SU-DHL-6 (cell line): ENCODE measurements at regions not wholly inside any gene's neighbourhood (a gene's known extent, or its start where the extent isn't known, plus 50 kb on each side); places are given as distances from the start of the nearest gene placed in this dataset.

Source experiments
- CTCF ChIP-seq: fragments of 200-600 bp; sonication (generic); IDR thresholded peaks from one replicate; pipeline ENCODE4 v1.5.1; 2017; ENCODE audit warnings: antibody characterized with exemption, mild to moderate bottlenecking, low read length, moderate library complexity; ENCODE audit not compliant: insufficient read depth, poor library complexity, severe bottlenecking
- EZH2phosphoT487 ChIP-seq: fragments of 200-600 bp; sonication (generic), shearing (Covaris generic); conservative IDR thresholded peaks from 2 replicates; pipeline ENCODE4 v1.6.1; 2018; ENCODE audit warnings: mild to moderate bottlenecking, antibody characterized with exemption, low read length, moderate library complexity, mixed read lengths

DNA sequence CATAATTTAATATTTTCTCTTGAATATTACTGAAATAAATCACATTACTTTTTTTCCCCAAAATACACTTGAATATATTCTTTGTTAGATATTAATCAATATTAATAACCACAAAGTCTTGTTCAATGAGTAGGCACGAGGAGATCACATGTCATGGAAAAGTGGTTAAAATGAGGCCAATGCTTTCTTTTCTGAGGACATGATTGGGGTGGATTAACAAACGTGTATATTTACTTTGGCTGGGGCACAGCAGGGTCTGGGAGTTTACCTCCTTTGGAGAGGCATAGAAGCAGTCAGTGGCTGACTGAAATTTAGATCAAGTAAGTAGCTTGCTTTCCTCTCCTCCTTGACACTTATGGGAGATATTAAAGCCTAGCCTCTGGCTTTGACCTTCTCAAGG is 664.3 kb upstream of the B3GALT2 start:
- TF ChIP-seq EZH2phosphoT487 (no peak), CTCF (no peak)
